RWPE2 (cell line): ENCODE measurements at regions not wholly inside any gene's neighbourhood (a gene's known extent, or its start where the extent isn't known, plus 50 kb on each side); places are given as distances from the start of the nearest gene placed in this dataset.

ENCODE experiments used
- ATAC-seq: fragments of 200-7000 bp; cut with Tn5 transposase; 3 replicates; pipeline ENCODE4 v1.9.1; 2021; ENCODE audit warnings: low read depth
- DNase-seq: peaks from one replicate; pipeline ENCODE4 v3.0.0-alpha.2; 2020; ENCODE audit warnings: low spot score
- H3K27ac ChIP-seq: fragments of 450-650 bp; 2 replicates; pipeline ENCODE4 v1.5.1; 2017; ENCODE audit warnings: mild to moderate bottlenecking; ENCODE audit not compliant: poor library complexity, severe bottlenecking
- H3K27me3 ChIP-seq: fragments of 250-450 bp; sonication (Bioruptor Pico); 2 replicates; pipeline ENCODE4 v1.5.1; 2021; ENCODE audit warnings: mild to moderate bottlenecking, moderate library complexity; ENCODE audit not compliant: insufficient read depth, poor library complexity, severe bottlenecking
- H3K36me3 ChIP-seq: fragments of 250-450 bp; sonication (Bioruptor Pico); 2 replicates; pipeline ENCODE4 v1.5.1; 2020; ENCODE audit warnings: low read depth, mild to moderate bottlenecking, moderate library complexity
- H3K4me1 ChIP-seq: fragments of 250-450 bp; sonication (Bioruptor Pico); 2 replicates; pipeline ENCODE4 v1.5.1; 2021; ENCODE audit warnings: mild to moderate bottlenecking, moderate library complexity; ENCODE audit not compliant: insufficient read depth, poor library complexity, severe bottlenecking
- H3K4me3 ChIP-seq: fragments of 250-450 bp; sonication (Bioruptor Pico); 2 replicates; pipeline ENCODE4 v1.5.1; 2021; ENCODE audit warnings: mild to moderate bottlenecking, moderate library complexity; ENCODE audit not compliant: severe bottlenecking
- H3K9me3 ChIP-seq: fragments of 250-450 bp; sonication (Bioruptor Pico); 2 replicates; pipeline ENCODE4 v1.5.1; 2021; ENCODE audit warnings: mild to moderate bottlenecking, moderate library complexity; ENCODE audit not compliant: severe bottlenecking
- TF ChIP-seq, protein P1 (sequence below): fragments of 450-650 bp; IDR thresholded peaks from one replicate; pipeline ENCODE4 v1.5.1; 2017; ENCODE audit warnings: mild to moderate bottlenecking, moderate library complexity; ENCODE audit not compliant: poor library complexity, severe bottlenecking

DNA sequence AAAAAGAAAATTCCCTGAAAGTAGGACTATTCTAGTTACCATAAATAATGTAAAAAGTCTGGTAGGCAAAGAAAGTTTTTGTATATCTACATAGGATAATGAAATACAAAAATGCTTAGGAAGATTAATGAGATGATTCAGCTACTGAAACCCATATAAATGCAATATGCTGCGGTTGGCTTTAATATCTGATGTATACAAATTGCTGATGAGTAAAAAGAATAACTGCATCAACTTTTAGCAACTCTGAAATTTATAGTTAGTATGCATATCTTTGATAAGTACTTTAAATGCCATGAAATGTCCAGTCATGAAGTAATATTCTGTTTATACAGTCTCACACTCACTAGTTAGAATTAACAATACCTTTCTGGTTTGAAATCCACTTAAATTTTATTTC is 404.8 kb downstream of the TLL1 start:
- ATAC-seq = no peak
- Histone ChIP-seq H3K27ac (no peak overlapping the region), H3K4me3 (no peak overlapping the region), H3K36me3 (no peaks in the 10 kb centered on the region), H3K9me3 (no peaks in the 10 kb centered on the region), H3K27me3 (no peaks in the 10 kb centered on the region), H3K4me1 (peaks cover 6% of the 10 kb centered on the region)
- TF ChIP-seq, protein P1, sequence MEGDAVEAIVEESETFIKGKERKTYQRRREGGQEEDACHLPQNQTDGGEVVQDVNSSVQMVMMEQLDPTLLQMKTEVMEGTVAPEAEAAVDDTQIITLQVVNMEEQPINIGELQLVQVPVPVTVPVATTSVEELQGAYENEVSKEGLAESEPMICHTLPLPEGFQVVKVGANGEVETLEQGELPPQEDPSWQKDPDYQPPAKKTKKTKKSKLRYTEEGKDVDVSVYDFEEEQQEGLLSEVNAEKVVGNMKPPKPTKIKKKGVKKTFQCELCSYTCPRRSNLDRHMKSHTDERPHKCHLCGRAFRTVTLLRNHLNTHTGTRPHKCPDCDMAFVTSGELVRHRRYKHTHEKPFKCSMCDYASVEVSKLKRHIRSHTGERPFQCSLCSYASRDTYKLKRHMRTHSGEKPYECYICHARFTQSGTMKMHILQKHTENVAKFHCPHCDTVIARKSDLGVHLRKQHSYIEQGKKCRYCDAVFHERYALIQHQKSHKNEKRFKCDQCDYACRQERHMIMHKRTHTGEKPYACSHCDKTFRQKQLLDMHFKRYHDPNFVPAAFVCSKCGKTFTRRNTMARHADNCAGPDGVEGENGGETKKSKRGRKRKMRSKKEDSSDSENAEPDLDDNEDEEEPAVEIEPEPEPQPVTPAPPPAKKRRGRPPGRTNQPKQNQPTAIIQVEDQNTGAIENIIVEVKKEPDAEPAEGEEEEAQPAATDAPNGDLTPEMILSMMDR = no peak
- no peak for DNase-seq

DNA sequence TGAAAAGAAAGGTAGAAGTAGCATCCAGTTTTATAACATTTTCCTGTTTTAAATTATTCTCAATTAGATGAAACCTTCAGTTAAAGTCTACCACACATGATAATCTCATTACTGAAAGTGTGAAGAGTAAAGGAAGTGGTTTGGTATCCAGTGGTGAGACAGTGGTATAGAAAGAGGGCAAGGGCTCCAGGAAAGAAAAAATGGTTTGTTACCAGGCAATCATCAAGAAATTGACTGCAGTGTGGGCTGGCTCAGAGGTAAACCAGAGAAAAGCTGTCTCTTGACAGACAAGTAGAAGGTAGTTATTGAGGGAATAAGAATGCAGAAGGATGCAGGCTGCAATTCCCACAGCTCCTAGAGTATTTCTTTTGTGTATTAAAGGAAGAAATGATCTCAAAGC is 406.2 kb downstream of the TLL1 start:
- H3K27ac ChIP-seq = no peak overlapping the region
- H3K4me1 ChIP-seq = peaks cover 8% of the 10 kb centered on the region
- DNase-seq (no peak), ATAC-seq (no peak)
- H3K27me3 ChIP-seq = no peaks in the 10 kb centered on the region
- TF ChIP-seq, protein P1 = no peak
- no peak overlapping the region for H3K4me3 ChIP-seq
- no peaks in the 10 kb centered on the region for H3K36me3 ChIP-seq
- H3K9me3 ChIP-seq = no peaks in the 10 kb centered on the region

DNA sequence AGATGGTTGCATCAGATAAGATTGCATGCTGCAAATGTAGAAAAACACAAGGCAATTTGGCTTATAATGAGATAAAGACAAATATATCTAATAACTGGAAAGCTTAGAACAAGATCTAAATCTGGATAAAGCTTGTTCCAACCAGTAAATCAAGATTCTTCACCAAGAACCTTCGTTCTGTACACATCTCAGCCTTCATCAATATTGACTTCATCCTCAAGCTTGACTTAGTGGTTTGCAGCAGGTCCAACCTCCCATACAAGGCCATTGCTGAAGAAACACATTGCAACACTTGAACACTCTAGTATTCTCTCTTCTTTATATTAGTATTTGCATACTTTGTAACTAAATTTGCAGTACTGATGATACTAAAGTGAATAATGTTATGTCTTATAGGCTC is 407.6 kb downstream of the TLL1 start:
- DNase-seq (no peak), ATAC-seq (no peak)
- Histone ChIP-seq H3K4me3 (no peak overlapping the region), H3K27ac (no peak overlapping the region), H3K27me3 (no peaks in the 10 kb centered on the region), H3K36me3 (no peaks in the 10 kb centered on the region), H3K9me3 (no peaks in the 10 kb centered on the region), H3K4me1 (peaks cover 8% of the 10 kb centered on the region)
- TF ChIP-seq, protein P1 = no peak

DNA sequence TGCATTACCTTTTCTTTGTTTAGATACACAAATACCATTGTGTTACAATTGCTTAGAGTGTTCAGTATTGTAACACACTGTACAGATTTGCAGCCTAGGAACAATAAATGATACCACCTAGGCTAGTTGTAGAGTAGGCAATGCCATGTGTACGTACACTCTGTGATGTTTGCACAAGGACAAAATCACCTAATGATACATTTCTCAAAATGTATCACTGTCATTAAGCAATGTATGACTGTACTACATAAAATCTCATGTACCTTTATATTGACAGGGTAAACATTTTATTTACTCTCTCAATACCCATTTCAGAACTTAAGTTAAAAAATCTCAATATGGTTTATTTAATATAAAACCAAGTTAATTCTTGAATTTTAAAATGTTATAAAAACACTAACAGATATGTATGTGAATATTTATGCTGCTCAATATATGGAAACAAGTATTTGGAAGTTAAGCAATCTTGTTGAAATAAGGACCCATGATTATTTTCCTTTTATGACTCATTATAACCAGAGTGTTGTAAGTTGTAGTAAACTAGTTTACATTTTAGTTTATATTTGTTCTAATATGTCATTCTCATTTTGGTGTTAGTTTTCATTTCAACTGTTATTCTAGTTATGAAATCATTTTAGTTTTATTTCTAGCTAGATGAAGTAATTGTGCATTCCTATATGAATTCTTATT is 409.2 kb downstream of the TLL1 start:
- Histone ChIP-seq H3K36me3 (no peaks in the 10 kb centered on the region), H3K9me3 (no peaks in the 10 kb centered on the region), H3K4me3 (no peak overlapping the region), H3K4me1 (peaks cover 8% of the 10 kb centered on the region), H3K27ac (no peak overlapping the region), H3K27me3 (no peaks in the 10 kb centered on the region)
- TF ChIP-seq, protein P1 = no peak
- DNase-seq (no peak), ATAC-seq (no peak)

DNA sequence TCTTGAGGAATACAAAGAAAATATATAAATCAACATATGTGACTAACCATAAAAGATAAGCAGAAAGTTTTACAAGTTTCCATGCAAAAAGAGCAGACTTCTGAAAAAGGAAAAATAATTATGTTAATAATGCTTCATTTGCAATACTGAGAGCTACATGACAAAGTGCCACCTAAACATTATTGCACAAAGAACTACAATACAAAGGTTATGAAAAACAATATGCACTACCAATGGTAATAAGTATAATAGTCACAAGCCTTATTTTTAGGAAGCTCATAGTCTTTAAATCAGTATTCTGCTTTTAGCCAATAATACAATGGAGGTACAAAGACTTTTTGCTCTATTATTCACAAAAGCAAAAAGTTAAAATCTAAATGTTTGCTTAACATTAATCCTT is 411.2 kb downstream of the TLL1 start:
- H3K27me3 ChIP-seq = no peaks in the 10 kb centered on the region
- peaks cover 8% of the 10 kb centered on the region for H3K4me1 ChIP-seq
- no peak overlapping the region for H3K4me3 ChIP-seq
- no peak for DNase-seq
- TF ChIP-seq, protein P1 = no peak
- H3K27ac ChIP-seq = no peak overlapping the region
- no peak for ATAC-seq
- no peaks in the 10 kb centered on the region for H3K9me3 ChIP-seq
- no peaks in the 10 kb centered on the region for H3K36me3 ChIP-seq
